DOHH2 (cell line): ENCODE measurements at regions not wholly inside any gene's neighbourhood (a gene's known extent, or its start where the extent isn't known, plus 50 kb on each side); places are given as distances from the start of the nearest gene placed in this dataset.

Experiments
- CTCF ChIP-seq: fragments of 200-600 bp; sonication (generic); IDR thresholded peaks from one replicate; pipeline ENCODE4 v1.5.1; 2014; ENCODE audit warnings: antibody characterized with exemption, mild to moderate bottlenecking, low read depth, low read length; ENCODE audit not compliant: poor library complexity, severe bottlenecking
- EZH2phosphoT487 ChIP-seq: fragments of 200-600 bp; sonication (generic); IDR thresholded peaks from 2 replicates; pipeline ENCODE4 v1.6.1; 2017; ENCODE audit warnings: borderline replicate concordance, mild to moderate bottlenecking, antibody characterized with exemption, low read length, moderate library complexity, mixed read lengths

GRCh38 chr15:77815015-77815414 is 182.3 kb upstream of the LINGO1 start:
- TF ChIP-seq CTCF, result no peak
- no peak for TF ChIP-seq EZH2phosphoT487
